Ishikawa (cell line): ENCODE measurements at regions not wholly inside any gene's neighbourhood (a gene's known extent, or its start where the extent isn't known, plus 50 kb on each side); places are given as distances from the start of the nearest gene placed in this dataset.

Experiments used
- CEBPB ChIP-seq: IDR thresholded peaks from 2 replicates; pipeline ENCODE4 v1.6.1; 2012
- CREB1 ChIP-seq: IDR thresholded peaks from 2 replicates; pipeline ENCODE4 v1.6.1; 2012; ENCODE audit warnings: low read depth
- EGR1 ChIP-seq: IDR thresholded peaks from 2 replicates; pipeline ENCODE4 v1.6.1; 2012
- EP300 ChIP-seq: IDR thresholded peaks from 2 replicates; pipeline ENCODE4 v1.6.1; 2012; ENCODE audit warnings: borderline replicate concordance
- FOXM1 ChIP-seq: IDR thresholded peaks from 2 replicates; pipeline ENCODE4 v1.6.1; 2012; ENCODE audit warnings: low read depth, borderline replicate concordance
- MAX ChIP-seq: IDR thresholded peaks from 2 replicates; pipeline ENCODE4 v1.6.1; 2012
- NFIC ChIP-seq: IDR thresholded peaks from 2 replicates; pipeline ENCODE4 v1.6.1; 2012
- RAD21 ChIP-seq: IDR thresholded peaks from 2 replicates; pipeline ENCODE4 v1.6.1; 2012; ENCODE audit warnings: low read depth
- REST ChIP-seq: IDR thresholded peaks from 2 replicates; pipeline ENCODE4 v1.6.1; 2012; ENCODE audit warnings: low read depth, mild to moderate bottlenecking
- TAF1 ChIP-seq: IDR thresholded peaks from 2 replicates; pipeline ENCODE4 v1.6.1; 2012; ENCODE audit warnings: low read depth, mild to moderate bottlenecking
- TCF12 ChIP-seq: IDR thresholded peaks from 2 replicates; pipeline ENCODE4 v1.6.1; 2012; ENCODE audit warnings: low read depth
- TEAD4 ChIP-seq: IDR thresholded peaks from 2 replicates; pipeline ENCODE4 v1.6.1; 2012
- USF1 ChIP-seq: IDR thresholded peaks from 2 replicates; pipeline ENCODE4 v1.6.1; 2012
- YY1 ChIP-seq: IDR thresholded peaks from 2 replicates; pipeline ENCODE4 v1.6.1; 2012; ENCODE audit warnings: low read depth
- ZBTB7A ChIP-seq: IDR thresholded peaks from 2 replicates; pipeline ENCODE4 v1.6.1; 2012; ENCODE audit warnings: low read depth

GRCh38 chr12:13523536-13524307 lies 327.2 kb downstream of the EMP1 start:
- no peak for TF ChIP-seq MAX
- TF ChIP-seq USF1: no peak
- no peak for TF ChIP-seq CREB1
- no peak for TF ChIP-seq YY1
- no peak for TF ChIP-seq EGR1
- no peak for TF ChIP-seq TEAD4
- no peak for TF ChIP-seq REST
- TF ChIP-seq RAD21: no peak
- TF ChIP-seq NFIC: no peak
- no peak for TF ChIP-seq ZBTB7A
- TF ChIP-seq CEBPB: no peak
- TF ChIP-seq TCF12: no peak
- no peak for TF ChIP-seq EP300
- TF ChIP-seq TAF1: no peak

GRCh38 chr12:13509740-13510139 lies 313.2 kb downstream of the EMP1 start:
- TF ChIP-seq NFIC (no peak), YY1 (no peak), TCF12 (no peak), RAD21 (no peak), ZBTB7A (no peak), CREB1 (no peak), EP300 (no peak)

GRCh38 chr12:13505636-13506035 lies 309.1 kb downstream of the EMP1 start:
- TF ChIP-seq FOXM1 (no peak), CEBPB (no peak), REST (no peak), USF1 (no peak), ZBTB7A (no peak), TAF1 (no peak), NFIC (no peak), TEAD4 (no peak), YY1 (no peak), MAX (no peak), TCF12 (no peak), CREB1 (no peak), EP300 (no peak), EGR1 (no peak), RAD21 (no peak)

GRCh38 chr12:13505224-13505623 lies 308.7 kb downstream of the EMP1 start:
- TF ChIP-seq TEAD4 (no peak), USF1 (no peak), CEBPB (no peak), ZBTB7A (no peak), EGR1 (no peak), RAD21 (no peak), TAF1 (no peak), YY1 (no peak), CREB1 (no peak), NFIC (no peak), REST (no peak), TCF12 (no peak), MAX (no peak), FOXM1 (no peak), EP300 (no peak)
